ENCODE measurements at regions not wholly inside any gene's neighbourhood (a gene's known extent, or its start where the extent isn't known, plus 50 kb on each side); places are given as distances from the start of the nearest gene placed in this dataset.

DNA sequence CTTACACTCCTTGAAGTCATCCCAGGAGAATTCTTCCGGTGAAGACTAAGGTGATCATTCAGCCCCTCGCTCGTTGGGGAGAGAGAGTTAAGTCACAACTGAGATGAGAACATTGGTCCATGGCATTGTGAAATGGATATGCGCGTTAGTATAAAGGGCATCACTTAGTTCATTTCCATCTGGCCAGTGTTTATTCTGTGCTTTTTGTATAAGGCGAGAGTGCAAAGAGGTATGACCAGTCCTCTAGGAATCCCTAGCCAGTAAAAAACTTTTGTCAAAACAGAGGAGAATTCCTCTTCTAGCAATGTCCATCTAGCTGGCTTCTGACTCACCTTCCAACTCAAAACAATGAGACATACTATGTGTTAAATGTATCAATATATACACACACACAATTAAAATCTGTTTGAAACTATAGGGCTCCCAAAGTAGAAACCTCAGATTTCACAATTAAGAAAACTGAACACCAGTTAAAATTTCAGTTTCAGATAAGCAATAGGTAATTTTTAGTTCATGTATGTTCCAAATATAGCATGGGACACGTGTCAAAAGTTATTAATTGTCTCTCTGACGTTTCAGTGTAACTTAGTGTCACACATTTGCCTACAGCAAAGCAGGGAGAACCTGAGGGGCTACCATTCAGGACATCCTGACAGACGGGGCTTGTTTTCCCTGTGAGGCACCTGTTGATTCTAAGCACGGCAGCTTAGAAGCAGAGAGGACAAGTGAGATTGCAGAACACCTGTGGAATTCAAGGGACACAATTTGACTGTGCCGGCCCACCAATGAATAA lies 158.9 kb downstream of the KLF6 start:
- no peak for DNase-seq (ENCODE audit: low read depth in 2 of 2)

DNA sequence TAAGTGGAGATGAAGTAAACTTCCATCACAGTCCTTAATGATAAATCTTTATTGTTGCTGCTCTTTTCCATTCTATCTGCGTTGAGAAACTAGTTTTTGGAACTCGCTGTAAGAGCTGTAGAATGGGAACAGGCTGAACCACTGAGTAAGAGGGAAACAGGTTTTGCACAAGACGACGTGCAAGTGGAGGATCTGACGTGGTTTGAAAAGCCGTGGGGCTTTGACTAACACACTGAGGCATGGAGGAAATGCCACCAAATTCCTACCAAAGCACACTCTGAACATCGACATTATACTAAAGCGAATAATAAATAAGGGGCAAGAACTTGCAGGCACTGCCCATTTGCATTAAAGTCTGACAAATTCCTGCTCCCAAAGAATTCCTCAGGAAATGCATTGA lies 160.6 kb downstream of the KLF6 start:
- DNase-seq (ENCODE audit: low read depth in 2 of 2), result no peak

DNA sequence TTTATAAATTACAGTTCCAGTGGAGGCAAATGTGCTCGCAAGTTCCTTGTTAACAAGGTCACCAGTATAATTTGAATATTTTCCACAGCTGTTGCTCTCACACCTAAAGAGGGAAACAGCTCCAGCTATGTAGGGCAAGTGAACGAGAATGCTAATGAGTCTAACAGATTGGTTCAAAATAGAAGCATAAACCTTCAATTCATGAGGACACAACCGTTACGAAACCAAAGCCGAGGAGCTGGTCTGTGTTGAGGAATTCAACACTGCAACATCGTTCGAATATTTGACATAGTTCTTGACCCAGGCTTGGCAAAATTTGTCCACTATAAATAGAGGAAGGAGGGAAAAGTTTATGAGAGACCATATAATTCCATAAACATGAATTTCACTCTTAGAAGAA lies 161.3 kb downstream of the KLF6 start:
- no peak for DNase-seq (ENCODE audit: low read depth in 2 of 2)

DNA sequence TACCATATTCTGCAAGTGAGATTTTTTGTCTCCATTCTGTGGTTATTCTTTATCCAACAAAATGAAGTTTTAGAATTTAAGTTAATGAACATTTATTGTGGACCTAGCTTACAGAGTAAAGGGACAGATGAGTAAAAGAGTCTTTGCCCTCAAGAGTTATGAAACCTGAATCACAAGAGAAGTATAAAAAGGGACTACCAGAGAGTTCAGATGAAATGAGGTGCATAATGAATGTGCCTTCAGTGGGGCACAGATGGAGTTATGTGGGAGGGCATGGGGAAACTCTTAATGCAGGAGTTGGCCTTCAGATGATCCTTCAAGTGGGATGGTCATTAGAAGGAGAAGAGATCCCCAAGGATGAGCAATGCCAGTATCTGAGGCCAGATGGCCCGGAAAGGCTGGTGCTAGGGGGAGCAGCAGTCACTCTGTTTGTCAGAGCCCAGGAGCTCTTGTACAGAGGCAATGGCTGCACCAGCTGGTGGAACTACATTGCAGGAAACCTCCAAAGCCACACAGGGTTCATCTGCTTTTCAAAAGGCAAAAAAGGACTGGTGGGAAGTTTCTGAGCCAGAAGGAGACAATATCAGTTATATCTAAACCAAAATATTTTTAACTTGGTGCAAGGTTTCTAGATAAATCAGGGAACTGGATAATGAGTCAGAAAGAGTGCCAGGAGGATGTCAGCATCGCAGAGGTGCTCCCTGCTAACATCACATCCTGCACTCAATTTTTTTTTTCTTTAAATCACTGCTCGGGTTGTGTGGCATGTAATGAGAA lies 162.0 kb downstream of the KLF6 start:
- DNase-seq (ENCODE audit: low read depth in 2 of 2), result no peak

- DNase-seq (ENCODE audit: low read depth in 2 of 2), result no peak
Observed at GRCh38 chr10:3622427-3622826, 162.6 kb downstream of the KLF6 start.

DNA sequence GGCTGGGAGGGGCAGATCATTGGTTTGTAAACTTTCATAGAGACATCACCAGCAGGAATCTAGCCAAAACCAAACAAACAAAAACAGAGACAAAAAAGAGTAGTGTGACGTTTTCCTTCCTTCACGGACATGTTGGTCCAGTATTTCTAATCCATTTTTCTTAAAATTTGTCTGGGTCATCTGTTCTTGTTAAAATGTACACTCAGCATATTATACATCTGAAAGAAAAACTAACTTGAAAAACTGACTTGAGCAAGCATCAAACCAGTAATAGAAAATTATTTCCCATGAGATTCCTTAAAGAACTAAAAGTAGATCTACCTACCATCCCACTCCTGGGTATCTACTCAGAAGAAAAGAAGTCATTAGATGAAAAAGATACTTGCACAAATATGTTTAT lies 164.2 kb downstream of the KLF6 start:
- no peak for DNase-seq (ENCODE audit: low read depth in 2 of 2)

- no peak for DNase-seq (ENCODE audit: low read depth in 2 of 2)
Observed at GRCh38 chr10:3619241-3619640, 165.8 kb downstream of the KLF6 start.

- no peak for DNase-seq (ENCODE audit: low read depth in 2 of 2)
Observed at GRCh38 chr10:3616880-3617279, 168.1 kb downstream of the KLF6 start.

- no peak for DNase-seq (ENCODE audit: low read depth in 2 of 2)
Observed at GRCh38 chr10:3613318-3613717, 171.7 kb downstream of the KLF6 start.

GRCh38 chr10:3612183-3613001 lies 172.6 kb downstream of the KLF6 start:
- DNase-seq (ENCODE audit: low read depth in 2 of 2), result no peak

DNA sequence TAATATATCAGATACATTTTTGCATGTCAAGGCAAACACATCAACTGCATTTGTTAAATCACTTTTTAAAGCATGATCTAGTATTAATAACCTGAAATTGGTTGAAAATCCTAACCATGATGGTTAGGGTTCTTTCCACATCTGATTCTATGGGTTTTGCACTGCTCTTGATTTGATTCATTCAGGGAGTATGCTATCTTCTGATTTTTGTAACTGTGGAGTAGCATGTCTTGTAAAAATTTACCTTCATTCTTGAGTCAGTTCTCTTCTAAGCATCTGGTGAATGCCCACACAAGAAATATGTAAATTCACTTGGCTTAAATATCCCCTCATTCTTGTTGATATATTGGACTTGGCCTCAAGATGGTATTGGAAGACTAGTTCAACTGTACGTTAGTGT lies 178.7 kb downstream of the KLF6 start:
- DNase-seq (ENCODE audit: low read depth in 2 of 2), result no peak

DNA sequence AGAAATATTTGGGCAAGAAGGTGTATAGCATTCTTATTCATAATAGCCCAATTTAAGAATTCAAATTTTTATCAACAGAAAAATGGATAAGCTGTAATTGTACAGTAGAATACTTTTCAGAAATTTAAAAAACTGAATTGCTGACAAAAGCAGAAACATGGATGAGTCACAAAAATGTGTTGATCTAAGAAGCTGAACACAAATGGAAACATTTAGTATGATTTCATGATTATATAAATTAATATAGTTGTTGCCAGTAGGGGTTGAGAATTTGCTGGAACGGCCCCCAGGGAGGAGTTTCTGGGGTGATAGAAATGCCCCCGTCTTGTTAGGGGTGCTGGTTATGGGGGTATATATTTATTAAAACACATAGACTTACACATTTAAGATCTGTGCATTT lies 179.1 kb downstream of the KLF6 start:
- DNase-seq (ENCODE audit: low read depth in 2 of 2), result no peak

DNA sequence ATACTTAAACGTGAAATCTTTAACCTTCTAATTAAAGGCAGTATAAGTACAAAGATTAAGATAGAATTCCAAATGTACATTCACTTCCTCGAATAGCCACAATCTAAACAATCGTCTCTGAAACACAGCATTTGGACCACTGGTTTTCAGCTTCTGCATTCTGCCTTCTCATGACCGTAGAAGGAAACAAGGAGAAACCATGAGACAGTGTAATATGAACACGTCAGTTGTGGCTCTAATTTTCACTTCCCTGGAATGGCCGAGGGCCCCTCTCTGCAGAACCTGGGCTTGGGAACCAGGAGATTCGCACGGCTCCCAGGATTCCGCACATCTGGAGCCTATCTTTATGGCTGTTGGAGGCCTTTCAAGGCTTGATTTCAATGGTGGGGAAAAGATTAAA lies 189.3 kb downstream of the KLF6 start:
- DNase-seq (ENCODE audit: low read depth in 2 of 2), result no peak

- DNase-seq (ENCODE audit: low read depth in 2 of 2), result no peak
Observed at GRCh38 chr10:3593611-3594010, 191.4 kb downstream of the KLF6 start.

- DNase-seq (ENCODE audit: low read depth in 2 of 2), result no peak
Observed at GRCh38 chr10:3592424-3592823, 192.6 kb downstream of the KLF6 start.

DNA sequence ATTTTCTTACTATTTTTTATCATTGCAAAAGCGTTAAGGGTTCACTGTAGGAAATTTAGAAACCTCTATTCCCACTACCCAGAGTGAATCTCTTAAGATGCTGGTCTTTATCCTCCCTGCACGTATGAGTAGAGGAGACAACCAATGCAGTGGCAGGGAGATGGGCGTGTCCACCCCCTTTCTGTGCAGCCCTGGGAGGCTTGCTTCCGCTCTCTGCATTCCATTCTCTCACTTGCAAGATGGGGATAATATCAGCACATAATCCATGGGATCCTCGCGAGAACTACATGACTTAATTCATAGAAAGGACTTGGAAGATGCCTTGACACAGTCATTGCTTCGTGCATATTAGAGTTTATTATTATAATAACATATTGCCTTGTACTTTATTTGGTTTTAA lies 196.2 kb downstream of the KLF6 start:
- DNase-seq (ENCODE audit: low read depth in 2 of 2), result no peak

- DNase-seq (ENCODE audit: low read depth in 2 of 2), result no peak
Observed at GRCh38 chr10:3588346-3588745, 196.7 kb downstream of the KLF6 start.

GRCh38 chr10:3584926-3585784 lies 199.9 kb downstream of the KLF6 start:
- DNase-seq (ENCODE audit: low read depth in 2 of 2), result no peak

GRCh38 chr10:3580565-3580964 lies 204.4 kb downstream of the KLF6 start:
- DNase-seq (ENCODE audit: low read depth in 2 of 2), result no peak

DNA sequence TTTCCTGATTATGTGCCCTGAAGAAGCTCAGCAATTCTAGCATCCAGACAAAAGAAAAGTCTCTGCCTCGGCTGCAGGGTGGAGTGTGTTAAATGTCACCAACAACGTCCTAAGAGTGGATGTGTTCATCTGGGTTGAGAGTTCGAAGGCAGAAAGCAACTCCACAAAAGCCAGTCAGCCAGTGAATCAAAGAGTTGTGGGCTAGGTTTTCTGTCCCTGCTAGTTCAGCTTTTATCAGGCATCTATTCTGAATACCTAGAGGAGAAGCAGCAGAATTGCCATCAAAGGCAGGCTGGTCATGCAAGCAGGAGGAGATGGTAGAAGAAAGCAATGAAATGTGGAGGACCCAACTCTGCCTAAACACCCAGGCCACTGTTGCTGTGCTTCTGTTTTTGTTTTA lies 205.2 kb downstream of the KLF6 start:
- no peak for DNase-seq (ENCODE audit: low read depth in 2 of 2)

GRCh38 chr10:3578682-3579081 lies 206.3 kb downstream of the KLF6 start:
- no peak for DNase-seq (ENCODE audit: low read depth in 2 of 2)

- no peak for DNase-seq (ENCODE audit: low read depth in 2 of 2)
Observed at GRCh38 chr10:3578159-3578558, 206.8 kb downstream of the KLF6 start.

Measured in stimulated activated CD8-positive, alpha-beta memory T cell treated with anti-CD3 and anti-CD28 coated beads, Interleukin-7, amount 100 ng/mL, for 1 hour (primary cell).